BE2C (cell line): ENCODE measurements at regions not wholly inside any gene's neighbourhood (a gene's known extent, or its start where the extent isn't known, plus 50 kb on each side); places are given as distances from the start of the nearest gene placed in this dataset.
A peak's percentile ranks its signal among the peaks of the same experiment; 100 is the strongest.

Experiments used
- DNase-seq: peaks from one replicate; pipeline ENCODE4 v3.0.0-alpha.2; 2020
- H3K27me3 ChIP-seq: fragments of 250-450 bp; sonication (Bioruptor Pico); 2 replicates; pipeline ENCODE4 v1.5.1; 2020; ENCODE audit warnings: mild to moderate bottlenecking
- H3K36me3 ChIP-seq: fragments of 250-450 bp; sonication (Bioruptor Pico); 2 replicates; pipeline ENCODE4 v1.5.1; 2020; ENCODE audit warnings: mild to moderate bottlenecking
- H3K4me1 ChIP-seq: fragments of 250-450 bp; sonication (Bioruptor Pico); 2 replicates; pipeline ENCODE4 v1.5.1; 2020
- H3K4me3 ChIP-seq: 2 replicates; pipeline ENCODE4 v1.5.1; 2011; ENCODE audit warnings: low read depth, low read length
- H3K9me3 ChIP-seq: fragments of 250-450 bp; sonication (Bioruptor Pico); 2 replicates; pipeline ENCODE4 v1.5.1; 2020
- CTCF ChIP-seq: IDR thresholded peaks from 2 replicates; pipeline ENCODE4 v1.5.1; 2012; ENCODE audit warnings: mild to moderate bottlenecking, low read depth, low read length

- H3K4me1 ChIP-seq: peaks cover 3% of the 10 kb centered on the region
- H3K27me3 ChIP-seq: no peaks in the 10 kb centered on the region
- no peak overlapping the region for H3K4me3 ChIP-seq
- no peaks in the 10 kb centered on the region for H3K36me3 ChIP-seq
- H3K9me3 ChIP-seq: no peaks in the 10 kb centered on the region
- DNase-seq: no peak
- no peak for TF ChIP-seq CTCF
Measured at GRCh38 chr5:29942089-29942488, 1251.4 kb upstream of the CDH6 start.

- no peaks in the 10 kb centered on the region for H3K36me3 ChIP-seq
- DNase-seq: no peak
- no peak for TF ChIP-seq CTCF
- no peaks in the 10 kb centered on the region for H3K27me3 ChIP-seq
- no peak overlapping the region for H3K4me3 ChIP-seq
- peaks cover 3% of the 10 kb centered on the region for H3K4me1 ChIP-seq
- no peaks in the 10 kb centered on the region for H3K9me3 ChIP-seq
Measured at GRCh38 chr5:29939988-29940387, 1253.5 kb upstream of the CDH6 start.

GRCh38 chr5:29935371-29935770 lies 1258.1 kb upstream of the CDH6 start:
- TF ChIP-seq CTCF: no peak
- no peaks in the 10 kb centered on the region for H3K9me3 ChIP-seq

GRCh38 chr5:29930316-29930715 lies 1263.2 kb upstream of the CDH6 start:
- TF ChIP-seq CTCF: peak; percentile 20; the same call in 1 of the 2 replicates
- no peak overlapping the region for H3K4me3 ChIP-seq
- DNase-seq: no peak
- H3K36me3 ChIP-seq: no peaks in the 10 kb centered on the region
- no peaks in the 10 kb centered on the region for H3K9me3 ChIP-seq
- no peaks in the 10 kb centered on the region for H3K4me1 ChIP-seq
- no peaks in the 10 kb centered on the region for H3K27me3 ChIP-seq

More at GRCh38 chr5:29935371-29935770, 1258.1 kb upstream of the CDH6 start:
- no peaks in the 10 kb centered on the region for H3K36me3 ChIP-seq
- DNase-seq: no peak
- H3K4me1 ChIP-seq: no peaks in the 10 kb centered on the region
- no peaks in the 10 kb centered on the region for H3K27me3 ChIP-seq
- H3K4me3 ChIP-seq: no peak overlapping the region

- no peak for DNase-seq
- Histone ChIP-seq H3K4me3 (no peak overlapping the region), H3K9me3 (no peaks in the 10 kb centered on the region), H3K27me3 (no peaks in the 10 kb centered on the region), H3K4me1 (no peaks in the 10 kb centered on the region), H3K36me3 (no peaks in the 10 kb centered on the region)
- no peak for TF ChIP-seq CTCF
Measured at GRCh38 chr5:29924107-29924506, 1269.4 kb upstream of the CDH6 start.

- H3K9me3 ChIP-seq: no peaks in the 10 kb centered on the region
- H3K27me3 ChIP-seq: no peaks in the 10 kb centered on the region
- no peak for TF ChIP-seq CTCF
- H3K4me1 ChIP-seq: no peaks in the 10 kb centered on the region
- DNase-seq: no peak
- no peak overlapping the region for H3K4me3 ChIP-seq
- no peaks in the 10 kb centered on the region for H3K36me3 ChIP-seq
Measured at GRCh38 chr5:29905626-29906353, 1287.7 kb upstream of the CDH6 start.
